HL-60 (cell line): ENCODE measurements at regions not wholly inside any gene's neighbourhood (a gene's known extent, or its start where the extent isn't known, plus 50 kb on each side); places are given as distances from the start of the nearest gene placed in this dataset.

Experiments used
- DNase-seq, 2 experiments: peaks; one replicate each; pipeline ENCODE4 v3.0.0-alpha.2; 2010 to 2020; ENCODE audit warnings: low read depth in 1 of 2, low spot score in 1 of 2
- H3K27ac ChIP-seq: fragments of 250-450 bp; sonication (Bioruptor Pico); replicated peaks from 2 replicates; pipeline ENCODE4 v1.5.1; 2020; ENCODE audit warnings: mild to moderate bottlenecking, moderate library complexity
- H3K27me3 ChIP-seq: fragments of 250-450 bp; sonication (Bioruptor Pico); 2 replicates; pipeline ENCODE4 v1.5.1; 2021; ENCODE audit warnings: mild to moderate bottlenecking, moderate library complexity; ENCODE audit not compliant: insufficient read depth, poor library complexity, severe bottlenecking
- H3K4me3 ChIP-seq: replicated peaks from 2 replicates; pipeline ENCODE4 v1.5.1; 2011; ENCODE audit warnings: mild to moderate bottlenecking, control low read depth, low read length; ENCODE audit not compliant: insufficient read depth
- CTCF ChIP-seq: IDR thresholded peaks from one replicate; pipeline ENCODE4 v1.5.1; 2011; ENCODE audit warnings: low read length, control low read depth, inconsistent platforms; ENCODE audit not compliant: insufficient read depth
- GABPA ChIP-seq: IDR thresholded peaks from 2 replicates; pipeline ENCODE4 v1.6.1; 2012; ENCODE audit warnings: low read depth
- POLR2AphosphoS5 ChIP-seq: IDR thresholded peaks from 2 replicates; pipeline ENCODE4 v1.6.1; 2012; ENCODE audit warnings: low read depth
- REST ChIP-seq: IDR thresholded peaks from 2 replicates; pipeline ENCODE4 v1.6.1; 2012; ENCODE audit warnings: low read depth; ENCODE audit not compliant: insufficient replicate concordance
- SPI1 ChIP-seq: IDR thresholded peaks from 2 replicates; pipeline ENCODE4 v1.6.1; 2012; ENCODE audit warnings: low read depth, mild to moderate bottlenecking, borderline replicate concordance

- Histone ChIP-seq H3K4me3 (no peak overlapping the region), H3K27me3 (no peaks in the 10 kb centered on the region), H3K27ac (no peak overlapping the region)
- DNase-seq = no peak
- TF ChIP-seq REST (no peak), CTCF (no peak)
These were observed 80.3 kb downstream of the MTNR1B start for GRCh38 chr11:93049740-93050139.

GRCh38 chr11:93051186-93051585 lies 81.7 kb downstream of the MTNR1B start:
- Histone ChIP-seq H3K4me3 (no peak overlapping the region), H3K27me3 (no peaks in the 10 kb centered on the region), H3K27ac (no peak overlapping the region)
- no peak for DNase-seq
- no peak for TF ChIP-seq CTCF
- no peak for TF ChIP-seq POLR2AphosphoS5
- TF ChIP-seq GABPA = no peak
- no peak for TF ChIP-seq REST
- TF ChIP-seq SPI1 = no peak

GRCh38 chr11:93053864-93054263 lies 84.4 kb downstream of the MTNR1B start:
- Histone ChIP-seq H3K27ac (no peak overlapping the region), H3K4me3 (no peak overlapping the region), H3K27me3 (no peaks in the 10 kb centered on the region)
- DNase-seq = no peak
- TF ChIP-seq GABPA (no peak), REST (no peak), SPI1 (no peak), POLR2AphosphoS5 (no peak), CTCF (no peak)
